NCI-H146 (cell line): ENCODE measurements at regions not wholly inside any gene's neighbourhood (a gene's known extent, or its start where the extent isn't known, plus 50 kb on each side); places are given as distances from the start of the nearest gene placed in this dataset.
"Not testable (repeated sequence)": the region's sequence is repeated elsewhere in the genome, so short reads cannot be mapped to it uniquely, and the experiment has no call there.

Source experiments
- DNase-seq: peaks from one replicate; lab custom pipeline; 2025; lab: John Stamatoyannopoulos, UW

- no peak for DNase-seq
These were observed 123.6 kb upstream of the TNPO1 start for GRCh38 chr5:72692651-72693442.

- DNase-seq, result no peak
These were observed 124.2 kb upstream of the TNPO1 start for GRCh38 chr5:72692231-72692637.

GRCh38 chr5:72691751-72692150 lies 124.7 kb upstream of the TNPO1 start:
- DNase-seq, result no peak

- DNase-seq, result no peak
These were observed 127.5 kb upstream of the TNPO1 start for GRCh38 chr5:72688916-72689315.

- DNase-seq, result no peak
These were observed 129.2 kb upstream of the TNPO1 start for GRCh38 chr5:72687288-72687687.

- no peak for DNase-seq
These were observed 133.9 kb upstream of the TNPO1 start for GRCh38 chr5:72682561-72682960.

GRCh38 chr5:72681781-72682180 lies 134.7 kb upstream of the TNPO1 start:
- DNase-seq, result no peak

GRCh38 chr5:72677447-72677846 lies 139.0 kb upstream of the TNPO1 start:
- DNase-seq, result no peak

GRCh38 chr5:72676831-72677230 lies 139.6 kb upstream of the TNPO1 start:
- not testable (repeated sequence) for DNase-seq

GRCh38 chr5:72673623-72674022 lies 142.8 kb upstream of the TNPO1 start:
- DNase-seq, result no peak

- DNase-seq, result no peak
These were observed 143.3 kb upstream of the TNPO1 start for GRCh38 chr5:72673180-72673579.

GRCh38 chr5:72667708-72668107 lies 148.8 kb upstream of the TNPO1 start:
- DNase-seq, result no peak

GRCh38 chr5:72662936-72663335 lies 153.5 kb upstream of the TNPO1 start:
- no peak for DNase-seq

- no peak for DNase-seq
These were observed 154.2 kb upstream of the TNPO1 start for GRCh38 chr5:72662305-72662704.

GRCh38 chr5:72661405-72661804 lies 154.2 kb upstream of the ZNF366 start:
- DNase-seq, result no peak

GRCh38 chr5:72659726-72660125 lies 152.5 kb upstream of the ZNF366 start:
- DNase-seq, result no peak

- no peak for DNase-seq
These were observed 151.7 kb upstream of the ZNF366 start for GRCh38 chr5:72658761-72659540.

GRCh38 chr5:72658161-72658560 lies 151.0 kb upstream of the ZNF366 start:
- no peak for DNase-seq

- DNase-seq, result no peak
These were observed 149.7 kb upstream of the ZNF366 start for GRCh38 chr5:72656756-72657513.

GRCh38 chr5:72656331-72656730 lies 149.1 kb upstream of the ZNF366 start:
- DNase-seq, result no peak

- no peak for DNase-seq
These were observed 147.0 kb upstream of the ZNF366 start for GRCh38 chr5:72654231-72654630.

- DNase-seq, result no peak
These were observed 146.4 kb upstream of the ZNF366 start for GRCh38 chr5:72653586-72653985.

GRCh38 chr5:72651779-72652178 lies 144.6 kb upstream of the ZNF366 start:
- no peak for DNase-seq
